ENCODE measurements at regions not wholly inside any gene's neighbourhood (a gene's known extent, or its start where the extent isn't known, plus 50 kb on each side); places are given as distances from the start of the nearest gene placed in this dataset.

DNA sequence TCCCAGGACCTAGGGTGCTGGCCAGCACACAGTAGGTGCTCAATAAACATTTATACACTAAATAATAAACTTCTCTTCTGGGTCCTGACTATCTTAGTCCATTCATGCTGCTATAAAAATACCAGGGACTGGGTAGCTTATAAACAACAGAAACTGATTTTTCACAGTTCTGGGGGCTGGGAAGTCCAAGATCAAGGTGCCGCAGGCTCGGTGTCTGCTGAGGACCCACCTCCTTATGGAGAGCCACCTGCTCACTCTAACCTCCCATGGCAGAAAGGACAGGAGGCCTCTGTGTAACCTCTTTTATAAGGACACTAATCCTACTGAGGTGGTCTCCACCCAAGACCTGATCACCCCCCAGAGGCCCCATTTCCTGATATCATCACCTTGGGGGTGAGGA, 114.4 kb upstream of the IQSEC1 start:
- TF ChIP-seq, protein P1, sequence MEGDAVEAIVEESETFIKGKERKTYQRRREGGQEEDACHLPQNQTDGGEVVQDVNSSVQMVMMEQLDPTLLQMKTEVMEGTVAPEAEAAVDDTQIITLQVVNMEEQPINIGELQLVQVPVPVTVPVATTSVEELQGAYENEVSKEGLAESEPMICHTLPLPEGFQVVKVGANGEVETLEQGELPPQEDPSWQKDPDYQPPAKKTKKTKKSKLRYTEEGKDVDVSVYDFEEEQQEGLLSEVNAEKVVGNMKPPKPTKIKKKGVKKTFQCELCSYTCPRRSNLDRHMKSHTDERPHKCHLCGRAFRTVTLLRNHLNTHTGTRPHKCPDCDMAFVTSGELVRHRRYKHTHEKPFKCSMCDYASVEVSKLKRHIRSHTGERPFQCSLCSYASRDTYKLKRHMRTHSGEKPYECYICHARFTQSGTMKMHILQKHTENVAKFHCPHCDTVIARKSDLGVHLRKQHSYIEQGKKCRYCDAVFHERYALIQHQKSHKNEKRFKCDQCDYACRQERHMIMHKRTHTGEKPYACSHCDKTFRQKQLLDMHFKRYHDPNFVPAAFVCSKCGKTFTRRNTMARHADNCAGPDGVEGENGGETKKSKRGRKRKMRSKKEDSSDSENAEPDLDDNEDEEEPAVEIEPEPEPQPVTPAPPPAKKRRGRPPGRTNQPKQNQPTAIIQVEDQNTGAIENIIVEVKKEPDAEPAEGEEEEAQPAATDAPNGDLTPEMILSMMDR (conservative IDR thresholded peaks at IDR 0.05), result no peak
- TF ChIP-seq ZFX (IDR thresholded peaks at IDR 0.05), result no peak
